ENCODE measurements at regions not wholly inside any gene's neighbourhood (a gene's known extent, or its start where the extent isn't known, plus 50 kb on each side); places are given as distances from the start of the nearest gene placed in this dataset.

- no peak for TF ChIP-seq CTCF (IDR thresholded peaks at IDR 0.05)
- no peak for TF ChIP-seq POLR2A (IDR thresholded peaks at IDR 0.05)
Measured at GRCh38 chr2:126972279-126972626, 73.6 kb downstream of the TEX51 start.

Data from uterus (tissue), 2 donors.